DMS 273 treated with DMSO at 0.1 percent for 48 hours (cell line): ENCODE measurements at regions not wholly inside any gene's neighbourhood (a gene's known extent, or its start where the extent isn't known, plus 50 kb on each side); places are given as distances from the start of the nearest gene placed in this dataset.

ENCODE experiments used
- DNase-seq: peaks from one replicate; lab custom pipeline; 2025; lab: John Stamatoyannopoulos, UW

DNA sequence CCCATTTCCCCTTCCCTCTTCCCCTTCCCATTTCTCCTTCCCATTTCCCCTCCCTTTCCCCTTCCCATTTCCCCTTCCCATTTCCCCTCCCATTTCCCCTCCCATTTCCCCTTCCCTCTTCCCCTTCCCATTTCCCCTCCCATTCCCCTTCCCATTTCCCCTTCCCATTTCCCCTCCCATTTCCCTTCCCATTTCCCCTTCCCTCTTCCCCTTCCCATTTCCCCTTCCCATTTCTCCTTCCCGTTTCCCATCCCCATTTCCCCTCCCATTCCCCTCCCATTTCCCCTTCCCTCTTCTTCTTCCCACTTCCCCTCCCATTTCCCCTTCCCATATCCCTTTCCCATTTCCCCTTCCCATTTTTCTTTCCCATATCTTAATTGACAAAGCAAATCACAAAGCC lies 109.0 kb downstream of the OLFM1 start:
- no peak for DNase-seq

DNA sequence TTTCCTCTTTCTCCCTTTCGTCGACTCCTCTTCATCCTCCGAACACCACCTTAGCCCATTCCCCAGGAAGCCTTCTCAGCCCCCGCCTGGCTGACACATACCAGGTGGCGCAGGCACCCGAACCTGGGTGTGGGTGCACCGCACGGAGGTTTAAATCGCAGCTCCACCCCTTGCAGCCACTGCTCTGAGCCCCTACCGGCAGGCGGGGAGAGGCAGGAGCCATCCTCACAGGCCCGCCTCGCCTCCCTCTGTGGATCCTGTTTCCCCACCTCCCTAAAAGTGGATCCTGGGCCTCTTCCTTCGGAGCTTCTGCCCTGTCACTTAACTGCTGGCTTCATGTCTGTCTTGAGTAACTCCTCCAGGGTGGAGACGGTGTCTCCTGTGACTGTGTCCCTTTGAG lies 110.7 kb downstream of the OLFM1 start:
- no peak for DNase-seq

DNA sequence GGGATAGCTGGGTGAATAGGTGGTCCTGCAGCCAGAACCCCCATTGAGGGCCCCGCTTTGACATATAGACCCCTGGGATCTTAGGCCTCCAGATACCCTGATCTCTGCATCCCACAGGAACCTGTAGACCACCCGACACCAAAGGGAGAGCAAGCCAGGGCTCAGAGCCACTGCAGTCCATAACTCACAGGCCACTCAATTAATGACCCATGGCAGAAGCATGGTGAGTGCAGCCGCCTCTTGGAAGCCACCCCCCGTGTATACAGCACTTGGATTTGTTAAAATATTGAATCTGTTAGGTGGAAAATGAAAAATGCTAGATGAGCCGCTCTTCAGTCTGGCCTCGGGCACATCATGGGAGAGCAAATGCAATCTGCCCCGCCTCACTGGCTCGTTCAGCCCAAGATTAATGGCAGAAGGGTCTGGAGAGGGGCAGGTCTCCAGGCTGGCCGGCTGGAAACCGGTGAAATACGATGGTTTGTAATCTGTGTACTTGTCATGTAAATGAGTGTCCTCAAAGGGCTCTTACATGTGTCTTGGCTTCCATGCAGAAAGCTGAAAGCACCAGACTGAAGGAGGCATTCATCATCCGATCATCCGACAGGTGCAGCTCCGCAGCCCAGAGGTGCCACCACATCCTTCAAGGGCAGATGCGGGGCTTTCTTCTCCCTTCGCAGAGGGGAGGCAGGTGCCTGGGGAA lies 111.3 kb downstream of the OLFM1 start:
- DNase-seq = no peak

DNA sequence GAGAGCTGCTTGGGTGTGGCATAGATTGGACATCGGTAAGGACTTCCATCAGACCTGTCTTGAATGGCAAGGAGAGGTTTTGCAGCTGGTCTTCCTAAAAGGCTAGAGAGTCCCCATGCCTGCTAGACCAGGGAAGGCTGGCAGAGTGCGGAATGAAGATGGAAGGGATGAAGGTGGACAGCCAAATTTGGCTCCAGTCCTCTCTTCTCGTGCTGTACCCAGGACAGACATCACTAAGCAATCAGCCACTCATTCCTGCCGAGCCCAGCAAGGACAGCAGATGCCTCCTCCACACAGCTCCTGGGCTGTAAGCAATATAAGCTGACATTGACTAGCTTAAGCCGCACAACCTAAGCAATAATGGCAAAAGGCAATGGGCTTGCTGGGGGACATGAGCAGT lies 112.0 kb downstream of the OLFM1 start:
- no peak for DNase-seq

DNA sequence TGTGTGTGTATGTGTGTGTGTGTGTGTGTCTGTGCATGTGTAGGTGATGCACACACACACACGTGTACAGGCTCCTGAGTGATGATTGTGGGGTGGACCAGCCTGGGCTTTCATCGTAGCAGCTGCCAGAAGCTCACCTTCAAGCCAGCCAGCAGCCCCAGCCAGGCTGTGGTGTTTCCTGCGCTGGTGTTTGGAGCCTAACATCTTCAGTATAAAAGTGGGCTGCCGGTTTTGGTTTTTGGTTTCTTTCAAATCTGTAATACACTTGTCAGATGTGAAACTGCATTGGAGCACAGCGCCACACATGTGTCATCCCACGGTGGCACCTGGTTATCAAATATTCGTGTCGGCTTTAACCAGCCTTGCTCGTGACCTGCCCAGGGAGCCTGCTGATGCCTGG lies 114.2 kb downstream of the OLFM1 start:
- no peak for DNase-seq

DNA sequence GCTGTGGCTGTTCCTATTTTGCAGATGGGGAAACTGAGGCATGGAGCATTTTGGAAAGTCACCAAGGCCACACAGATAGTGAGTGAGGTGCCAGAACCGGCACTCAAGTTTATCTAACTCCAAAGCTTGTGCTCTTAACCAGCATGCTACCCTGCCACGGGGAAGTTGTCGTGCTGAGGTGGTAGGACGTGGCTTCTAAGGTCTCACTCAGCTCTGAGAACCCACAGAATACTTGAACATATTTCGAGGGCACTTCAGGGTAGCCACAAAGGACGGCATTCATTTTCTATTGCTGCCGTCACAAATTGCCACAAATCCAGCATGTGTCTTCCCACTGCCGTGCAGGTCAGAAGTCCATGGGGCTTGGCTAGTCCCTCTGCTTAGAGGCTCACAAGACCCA lies 116.7 kb downstream of the OLFM1 start:
- DNase-seq = no peak

DNA sequence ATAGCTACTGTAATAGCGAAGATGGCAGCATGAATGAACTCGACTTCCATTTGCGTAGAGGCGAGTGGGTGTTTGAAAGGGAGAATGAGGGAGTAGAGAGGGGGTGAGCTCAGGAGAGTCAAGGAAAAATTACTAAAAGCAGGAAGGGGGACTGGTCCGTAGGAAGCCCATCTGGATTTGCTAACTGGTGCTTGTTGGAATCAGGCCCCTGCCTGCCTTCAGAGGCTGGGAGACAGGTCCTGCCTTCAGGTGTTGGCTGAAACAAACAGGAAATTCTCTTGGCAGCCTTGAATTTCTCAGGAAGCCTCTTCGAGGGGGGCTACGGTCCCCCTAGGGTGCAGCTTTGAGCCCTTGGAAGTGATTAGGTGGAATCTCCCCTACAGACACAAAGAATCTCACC lies 121.7 kb downstream of the OLFM1 start:
- DNase-seq = no peak

DNA sequence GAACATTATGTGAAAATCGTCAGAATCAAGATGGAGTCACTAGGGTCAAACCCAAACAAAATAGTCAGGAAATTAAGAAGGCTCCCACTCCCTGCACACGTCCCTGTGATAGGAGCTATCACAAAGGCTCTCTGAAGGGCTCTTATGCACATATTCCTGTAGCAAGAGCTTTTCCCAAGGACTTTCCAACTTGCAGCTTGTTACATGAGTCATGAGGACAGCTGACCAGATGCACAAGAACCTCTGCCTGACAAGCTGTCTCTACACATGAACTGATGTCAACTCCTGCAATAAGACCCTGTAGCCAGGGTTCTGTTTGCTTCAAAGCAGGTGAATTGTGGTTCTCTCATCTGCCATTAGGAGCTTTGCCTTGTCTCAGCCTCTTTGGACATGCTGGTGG lies 122.4 kb downstream of the OLFM1 start:
- no peak for DNase-seq

DNA sequence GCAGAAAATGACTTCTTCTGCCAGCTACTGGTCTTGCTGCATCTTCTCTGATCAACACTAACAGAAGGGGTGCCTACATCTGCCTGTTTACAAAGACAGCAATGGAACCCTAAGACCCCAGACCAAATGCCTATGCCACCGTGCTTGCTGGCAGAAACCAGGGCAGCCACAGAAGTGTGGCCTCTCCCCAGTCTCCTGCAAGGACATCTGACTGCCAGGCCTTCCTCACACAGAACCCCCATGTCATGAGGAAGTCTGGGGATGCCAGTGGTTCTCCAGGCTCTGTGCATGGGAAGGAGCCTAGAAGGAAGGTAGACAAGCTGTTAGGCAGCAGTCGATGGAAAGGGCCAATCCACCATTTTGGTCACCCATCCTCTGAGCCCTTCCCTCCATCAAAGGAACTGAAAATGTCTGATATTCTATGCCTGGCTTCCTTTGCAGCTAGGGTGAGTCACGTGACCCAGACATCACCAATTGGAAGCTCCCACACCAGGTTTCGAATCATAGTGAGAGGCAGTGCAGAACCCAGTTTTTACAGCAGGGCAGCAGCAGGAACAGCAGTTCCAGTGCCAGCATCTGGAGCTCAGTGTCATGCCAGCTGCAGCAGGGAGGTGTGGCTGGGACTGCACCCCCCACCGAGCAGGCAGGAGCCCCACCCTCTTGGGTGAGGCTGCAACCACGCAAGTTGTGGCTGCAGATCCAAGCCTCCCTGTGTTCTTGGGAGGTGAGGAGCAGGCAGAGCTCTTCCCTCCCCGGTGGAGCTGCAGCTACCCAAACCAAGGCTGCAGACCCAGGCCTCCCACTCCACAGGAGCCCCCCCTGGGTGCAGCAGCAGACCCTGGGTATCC lies 123.4 kb downstream of the OLFM1 start:
- no peak for DNase-seq

DNA sequence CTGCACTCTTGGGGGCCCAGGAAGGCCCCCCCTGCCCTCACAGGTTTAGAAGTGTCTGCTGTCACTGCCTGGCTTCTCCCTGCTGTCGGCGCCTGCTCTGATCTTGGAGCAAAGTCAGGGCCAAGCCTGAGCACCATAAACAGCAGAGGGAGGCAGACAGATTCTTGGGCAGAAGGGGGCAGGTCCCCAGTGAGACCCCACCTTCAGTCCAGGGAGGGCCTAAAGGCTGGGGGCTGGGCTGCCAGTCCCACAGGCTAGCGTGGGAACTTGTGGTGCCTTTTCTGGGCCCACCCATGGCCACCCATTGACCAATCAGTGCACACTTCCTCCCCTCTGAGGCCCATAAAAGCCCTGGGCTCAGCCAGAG lies 124.0 kb downstream of the OLFM1 start:
- DNase-seq = no peak

DNA sequence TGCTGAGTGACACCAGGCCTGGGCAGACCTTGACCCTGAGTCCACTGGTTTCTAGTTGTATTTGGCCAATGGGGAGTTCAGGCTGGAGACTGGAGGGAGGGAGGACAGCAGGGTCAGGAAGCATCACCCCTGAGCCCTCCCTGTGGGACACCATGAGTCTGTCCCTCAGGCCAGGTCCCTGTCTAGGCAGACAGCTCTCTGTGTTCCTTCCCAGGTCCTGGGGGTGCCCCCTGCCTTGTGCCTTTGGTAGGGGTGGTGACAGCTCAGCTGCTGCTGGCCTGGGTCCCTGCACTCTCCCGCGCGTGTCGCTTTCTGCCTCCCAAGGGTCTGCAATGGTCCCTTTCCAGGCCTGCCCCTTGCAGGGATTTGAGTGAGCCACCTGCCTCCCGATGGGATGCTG lies 125.5 kb downstream of the OLFM1 start:
- no peak for DNase-seq

DNA sequence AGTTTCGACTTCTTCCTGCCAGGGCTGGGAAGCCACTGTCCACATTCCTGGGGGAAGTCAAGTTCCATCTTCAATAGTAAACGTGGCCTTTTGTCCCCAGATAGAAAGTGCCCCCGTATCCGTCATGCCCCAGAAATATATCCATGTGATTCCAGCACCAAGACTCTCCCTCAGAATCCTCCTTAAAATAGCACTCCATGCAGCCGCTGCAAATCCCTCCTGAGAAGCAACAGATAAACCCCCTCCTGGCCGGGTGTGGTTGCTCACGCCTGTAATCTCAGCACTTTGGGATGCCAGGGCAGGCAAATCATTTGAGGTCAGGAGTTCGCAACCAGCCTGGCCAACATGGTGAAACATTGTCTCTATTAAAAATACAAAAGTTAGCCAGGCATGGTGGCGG lies 126.1 kb downstream of the OLFM1 start:
- no peak for DNase-seq

DNA sequence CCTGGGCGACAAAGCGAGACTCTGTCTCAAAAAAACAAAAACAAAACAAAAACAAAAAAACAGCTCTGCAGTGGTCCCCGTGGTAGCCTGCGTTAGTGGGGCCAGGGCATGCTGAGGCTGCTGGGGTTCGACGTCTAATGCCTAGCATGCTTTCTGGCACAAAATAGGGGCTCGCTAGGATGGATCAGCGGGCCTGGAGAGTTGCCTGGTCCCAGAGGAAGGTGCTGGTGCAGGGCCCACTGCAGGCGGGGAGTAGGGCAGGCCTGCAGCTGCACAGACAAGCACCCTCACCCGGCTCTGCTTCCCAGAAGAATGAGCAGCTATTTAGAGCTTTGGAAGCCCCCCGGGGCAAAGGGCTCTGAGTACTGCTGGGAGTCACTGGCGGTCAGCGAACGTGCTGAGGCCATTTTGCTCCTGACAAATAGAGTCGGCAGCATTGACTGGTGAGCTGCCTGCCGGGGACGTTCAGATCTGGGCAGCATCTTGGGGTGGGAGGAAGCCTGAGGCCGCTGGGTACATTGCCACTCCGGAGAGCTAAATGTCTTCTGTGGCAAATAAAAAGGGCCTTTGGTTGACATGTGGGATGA lies 126.7 kb downstream of the OLFM1 start:
- DNase-seq = no peak

DNA sequence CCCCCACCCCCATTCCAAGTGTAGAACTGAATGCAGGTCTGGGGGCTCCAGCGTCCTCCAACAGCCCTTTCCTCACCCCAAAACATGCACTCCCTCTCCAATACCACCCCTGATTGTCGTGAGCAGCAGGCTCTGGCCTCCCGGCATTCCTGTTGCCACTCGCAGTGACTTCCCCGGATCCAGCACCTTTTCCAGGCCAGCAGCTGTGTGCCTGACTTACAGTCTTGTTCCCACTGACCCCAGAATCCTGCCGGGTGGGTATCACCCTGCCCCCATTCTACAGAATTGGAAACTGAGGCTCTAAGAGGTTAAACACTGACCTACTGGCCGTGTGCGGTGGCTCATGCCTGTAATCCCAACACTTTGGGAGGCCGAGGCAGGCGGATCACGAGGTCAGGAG lies 127.2 kb downstream of the OLFM1 start:
- DNase-seq = no peak

DNA sequence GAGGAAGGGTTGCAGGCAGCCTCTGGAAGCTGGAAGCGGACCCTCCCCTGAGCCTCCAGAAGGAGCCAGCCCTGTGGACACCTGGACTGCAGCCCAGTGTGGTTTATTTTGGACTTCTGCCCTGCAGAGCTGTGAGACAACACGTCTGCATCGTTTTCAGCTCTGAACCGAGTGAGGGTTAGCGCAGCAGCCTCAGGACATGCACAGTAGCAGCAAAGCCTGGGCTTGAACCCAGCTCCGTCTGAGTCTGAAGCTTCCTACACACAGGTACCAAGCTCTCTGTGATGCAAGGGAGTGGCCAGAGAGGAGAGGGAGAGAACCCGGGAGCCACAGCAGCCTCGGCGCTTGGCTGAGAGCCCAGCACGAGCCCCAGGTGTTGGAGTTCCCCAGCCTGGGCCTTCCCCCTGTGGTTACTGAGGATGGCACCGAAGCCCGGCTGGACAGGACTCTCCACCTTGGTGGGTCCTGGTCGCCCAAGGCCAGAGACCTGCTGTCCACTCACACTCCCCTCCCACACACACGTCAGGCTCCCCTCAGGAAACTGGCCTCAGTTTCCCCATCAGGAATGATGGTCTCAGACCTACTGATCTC lies 128.2 kb downstream of the OLFM1 start:
- peak; percentile 32 for DNase-seq

DNA sequence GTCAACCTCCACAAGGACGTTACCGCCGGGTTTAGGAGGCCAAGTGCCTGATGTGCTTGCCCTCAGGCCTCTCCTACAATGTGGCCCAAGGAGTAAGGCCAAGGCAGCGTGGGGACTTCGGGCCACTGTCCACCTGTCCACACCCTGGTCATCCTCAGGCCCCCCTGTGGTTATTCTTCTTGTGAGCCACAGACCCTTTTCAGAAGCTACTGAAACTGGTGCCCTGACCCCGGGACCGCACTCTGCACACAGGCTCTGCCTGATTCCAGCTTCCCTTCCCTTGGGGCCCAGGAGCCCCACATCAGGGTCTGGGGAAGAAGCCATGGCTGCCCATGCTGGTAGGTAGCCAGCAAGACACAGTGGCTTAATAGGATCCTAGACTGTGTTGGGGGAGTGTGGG lies 128.8 kb downstream of the OLFM1 start:
- DNase-seq = no peak

DNA sequence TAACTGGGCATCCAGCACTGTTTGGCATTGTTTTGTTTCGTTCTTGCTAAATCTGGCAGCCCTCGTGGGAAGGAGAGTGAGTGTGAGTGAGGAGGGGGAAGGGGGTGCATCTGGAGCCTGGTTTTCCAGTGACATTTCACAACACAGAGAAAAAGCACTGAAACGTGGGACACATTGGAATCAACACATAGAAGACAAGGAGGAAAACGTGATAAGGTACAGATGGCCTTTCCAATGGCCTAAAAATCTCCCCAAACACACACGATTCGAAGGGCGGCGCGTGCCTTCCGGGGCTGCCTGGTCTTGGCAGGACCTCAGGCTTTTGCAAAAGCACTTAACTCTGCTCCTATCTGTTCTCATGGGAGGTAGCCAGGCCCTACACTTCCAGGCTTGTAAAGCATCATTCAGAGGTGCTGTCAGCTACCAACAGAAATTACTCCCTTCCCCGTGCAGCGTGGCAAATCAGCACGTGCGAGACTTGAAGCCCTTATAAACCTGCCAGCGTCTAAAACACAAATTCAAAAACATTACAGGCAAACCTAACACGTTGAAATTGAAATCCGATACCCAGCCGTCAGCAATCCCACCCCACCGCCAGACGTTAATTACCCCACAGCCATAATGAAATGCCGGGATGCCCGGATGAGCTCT lies 129.4 kb downstream of the OLFM1 start:
- DNase-seq = peak; percentile 38

DNA sequence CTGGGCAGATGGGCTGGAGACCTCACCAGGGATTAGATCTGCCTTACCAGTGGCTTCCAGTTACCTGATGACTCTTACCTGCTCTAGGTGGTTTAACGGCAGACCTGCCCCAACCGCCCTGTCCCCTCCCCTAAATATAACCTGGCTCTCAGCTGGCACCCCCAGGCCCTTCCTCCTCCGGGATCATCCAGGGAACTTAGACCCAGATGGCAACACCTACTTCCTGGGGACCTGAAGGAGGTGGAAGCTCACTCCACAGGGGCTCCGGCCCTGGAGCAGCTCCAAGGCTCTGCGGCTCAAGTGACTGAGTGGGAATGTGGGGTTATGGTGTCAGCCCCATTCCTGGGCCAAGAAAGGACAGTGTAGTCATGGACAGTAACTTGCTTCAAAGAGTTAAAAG lies 130.4 kb downstream of the OLFM1 start:
- DNase-seq = no peak

DNA sequence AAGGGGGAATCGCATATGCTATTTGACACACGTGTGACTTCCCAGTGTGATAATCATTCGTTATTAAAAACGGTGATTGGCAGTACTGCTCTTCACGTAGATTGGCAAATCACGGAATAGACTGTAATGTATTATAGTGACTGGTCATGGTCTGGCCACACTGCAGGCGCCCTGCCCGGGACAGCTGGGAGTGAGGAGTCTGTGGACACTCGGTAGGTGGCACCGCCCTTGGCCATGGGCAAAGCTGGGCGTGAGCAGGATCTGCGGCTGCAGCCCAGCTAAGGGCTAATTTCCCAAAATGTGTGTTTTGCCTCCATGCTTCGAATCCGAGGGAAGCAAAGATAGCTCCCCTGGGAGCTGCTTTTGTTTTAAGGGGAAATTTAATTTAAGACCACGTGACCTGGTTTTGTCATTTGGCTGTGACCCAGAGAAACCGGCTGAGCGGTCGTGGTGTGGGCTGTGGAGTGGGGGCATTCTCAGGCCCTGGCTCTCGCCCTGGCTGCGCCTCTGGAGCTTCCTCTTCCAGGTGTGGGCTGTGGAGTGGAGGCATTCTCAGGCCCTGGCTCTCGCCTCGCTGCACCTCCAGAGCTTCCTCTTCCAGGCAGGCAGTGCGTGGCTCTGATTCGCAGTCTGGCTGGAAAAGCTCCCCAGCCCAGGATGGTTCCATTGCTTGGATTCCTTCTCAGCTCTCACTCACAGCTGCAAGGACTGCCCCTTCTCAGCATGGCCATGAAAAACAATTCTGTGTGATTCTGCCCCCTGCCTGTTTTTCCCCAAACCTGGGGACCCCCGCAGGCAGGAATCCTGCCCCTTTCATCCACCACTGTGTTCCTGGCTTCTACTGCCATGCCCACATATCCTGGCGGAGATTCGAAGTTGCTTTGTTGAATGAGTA lies 131.1 kb downstream of the OLFM1 start:
- DNase-seq = no peak

DNA sequence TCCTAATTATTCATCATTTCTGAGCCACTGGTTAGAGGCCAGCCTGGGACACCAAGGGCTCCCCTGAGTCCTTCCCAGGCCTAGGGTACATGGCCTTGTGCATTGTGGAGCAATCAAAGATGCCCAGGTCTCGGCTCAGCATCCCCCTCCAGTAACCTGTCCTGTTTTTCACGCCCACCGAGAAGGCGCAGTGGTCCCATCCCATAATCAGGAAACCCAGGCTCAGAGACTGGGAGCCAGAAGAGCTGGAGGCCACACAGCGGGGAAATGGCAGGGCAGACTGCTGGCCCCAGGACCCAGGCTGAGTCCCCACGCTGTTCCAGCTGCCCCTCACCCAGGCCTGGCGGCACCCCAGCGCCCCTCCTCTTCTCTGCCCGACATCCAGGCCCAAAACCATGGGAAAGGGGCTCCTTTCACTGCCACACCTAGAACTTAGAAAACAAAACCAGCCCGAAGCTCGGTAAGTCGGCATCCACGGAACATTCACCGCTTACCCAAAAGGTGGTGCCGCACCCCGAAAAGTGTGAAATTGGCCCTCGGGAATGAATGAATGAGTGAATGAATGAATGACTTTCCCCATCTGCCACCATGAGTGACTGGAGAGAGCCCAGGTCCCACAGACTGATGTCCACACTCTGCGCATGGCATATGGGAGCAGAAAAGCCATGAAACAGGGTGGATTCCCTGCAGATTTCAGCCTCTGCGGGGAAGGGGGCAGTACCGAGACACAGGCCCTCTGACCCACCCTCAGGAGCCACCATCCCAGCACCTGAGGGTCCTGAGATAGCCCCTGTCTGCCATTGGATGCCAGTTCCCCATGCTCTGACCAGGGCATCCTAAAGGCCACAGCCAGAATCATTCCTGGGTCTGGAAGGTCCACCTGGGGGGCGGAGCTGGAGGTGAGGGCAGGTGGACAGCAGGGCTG lies 132.5 kb downstream of the OLFM1 start:
- no peak for DNase-seq
